D341Med (cell line): ENCODE measurements at regions not wholly inside any gene's neighbourhood (a gene's known extent, or its start where the extent isn't known, plus 50 kb on each side); places are given as distances from the start of the nearest gene placed in this dataset.
"Not testable (repeated sequence)": the region's sequence is repeated elsewhere in the genome, so short reads cannot be mapped to it uniquely, and the experiment has no call there.

Source experiments
- DNase-seq: peaks from one replicate; pipeline ENCODE4 v3.0.0; 2012; ENCODE audit warnings: low spot score

GRCh38 chr2:145380436-145381017 is 860.6 kb upstream of the ZEB2 start:
- no peak for DNase-seq

DNA sequence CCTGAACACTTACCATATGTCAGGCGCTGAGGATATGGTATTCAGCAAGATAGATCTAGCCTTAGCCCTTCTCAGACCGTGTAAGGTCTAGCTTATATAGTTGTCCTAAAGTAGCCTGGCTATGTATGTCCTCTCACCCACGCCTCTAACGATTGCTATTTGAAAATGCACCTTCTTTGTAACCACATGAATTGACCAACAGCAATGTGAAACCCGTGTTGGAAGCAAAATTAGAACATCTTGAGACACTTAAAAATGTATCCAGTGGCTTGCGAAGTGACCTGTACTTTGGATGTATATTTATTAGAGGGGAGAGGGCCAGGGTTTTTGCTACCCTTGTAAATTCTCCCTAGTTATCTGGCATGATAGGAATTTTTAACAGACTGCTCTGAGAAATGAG is 860.0 kb upstream of the ZEB2 start:
- DNase-seq = no peak

- DNase-seq = no peak
Observed at GRCh38 chr2:145374165-145374564, 854.2 kb upstream of the ZEB2 start.

DNA sequence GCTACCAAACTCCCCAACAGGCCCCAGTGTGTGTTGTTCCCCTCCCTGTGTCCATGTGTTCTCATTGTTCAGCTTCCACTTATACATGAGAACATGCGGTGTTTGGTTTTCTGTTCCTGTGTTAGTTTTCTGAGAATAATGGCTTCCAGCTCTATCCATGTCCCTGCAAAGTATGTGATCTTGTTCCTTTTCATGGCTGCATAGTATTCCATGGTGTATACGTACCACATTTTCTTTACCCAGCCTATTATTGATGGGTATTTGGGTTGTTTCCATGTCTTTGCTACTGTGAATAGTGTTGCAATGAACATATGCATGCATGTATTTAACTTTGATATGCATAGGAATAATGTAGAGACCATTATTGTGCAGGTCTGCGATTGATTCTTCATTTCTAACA is 847.4 kb upstream of the ZEB2 start:
- DNase-seq = not testable (repeated sequence)

DNA sequence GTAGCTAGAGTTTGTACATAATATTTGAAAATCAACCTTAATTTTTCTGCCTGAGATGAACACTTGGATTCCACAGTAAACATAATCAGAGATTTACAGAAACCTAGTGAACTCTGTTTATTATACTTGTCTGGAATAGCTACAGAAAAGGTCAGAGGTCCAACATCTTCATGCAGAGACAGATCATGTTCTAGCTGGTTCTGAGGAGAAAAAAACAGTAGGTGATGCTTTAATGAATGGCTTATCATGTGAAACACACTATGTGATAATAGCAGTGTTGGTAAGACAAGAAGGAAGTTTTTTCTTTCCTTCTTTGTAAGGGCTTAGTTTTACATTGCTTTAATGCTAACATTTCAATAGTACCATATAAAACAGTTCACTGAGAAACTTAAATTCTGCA is 846.4 kb upstream of the ZEB2 start:
- no peak for DNase-seq

GRCh38 chr2:145360129-145360790 is 840.3 kb upstream of the ZEB2 start:
- DNase-seq = no peak

GRCh38 chr2:145359561-145359960 is 839.6 kb upstream of the ZEB2 start:
- DNase-seq = no peak

- DNase-seq = no peak
Observed at GRCh38 chr2:145356056-145356455, 836.1 kb upstream of the ZEB2 start.

- DNase-seq = no peak
Observed at GRCh38 chr2:145352484-145352883, 832.6 kb upstream of the ZEB2 start.

DNA sequence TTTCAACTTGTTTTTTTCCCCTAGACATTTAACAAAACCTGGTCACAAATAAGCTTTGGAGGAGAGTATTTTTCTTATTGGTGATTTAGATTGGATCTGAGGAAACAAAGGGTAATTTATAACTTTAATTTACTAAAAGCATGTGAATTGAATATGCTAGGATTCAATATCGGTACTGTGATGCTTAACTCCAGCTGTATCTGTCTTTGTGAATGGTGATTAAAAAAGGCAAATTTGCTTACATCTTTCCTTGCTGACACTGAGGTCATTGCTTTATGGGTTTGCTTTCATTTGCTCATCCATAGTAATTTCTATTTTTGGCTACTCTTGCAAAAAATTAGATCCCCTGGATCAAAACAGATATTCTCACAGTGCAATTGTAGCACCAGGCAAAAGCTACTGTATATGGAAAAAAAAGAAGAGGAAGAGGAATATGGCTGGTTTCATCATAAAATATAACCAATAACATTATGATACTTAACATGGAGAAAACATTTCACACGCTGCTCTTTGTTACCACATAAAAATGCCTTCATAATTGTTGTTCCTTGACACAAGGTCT is 832.0 kb upstream of the ZEB2 start:
- DNase-seq = no peak

GRCh38 chr2:145350011-145350410 is 830.1 kb upstream of the ZEB2 start:
- no peak for DNase-seq

DNA sequence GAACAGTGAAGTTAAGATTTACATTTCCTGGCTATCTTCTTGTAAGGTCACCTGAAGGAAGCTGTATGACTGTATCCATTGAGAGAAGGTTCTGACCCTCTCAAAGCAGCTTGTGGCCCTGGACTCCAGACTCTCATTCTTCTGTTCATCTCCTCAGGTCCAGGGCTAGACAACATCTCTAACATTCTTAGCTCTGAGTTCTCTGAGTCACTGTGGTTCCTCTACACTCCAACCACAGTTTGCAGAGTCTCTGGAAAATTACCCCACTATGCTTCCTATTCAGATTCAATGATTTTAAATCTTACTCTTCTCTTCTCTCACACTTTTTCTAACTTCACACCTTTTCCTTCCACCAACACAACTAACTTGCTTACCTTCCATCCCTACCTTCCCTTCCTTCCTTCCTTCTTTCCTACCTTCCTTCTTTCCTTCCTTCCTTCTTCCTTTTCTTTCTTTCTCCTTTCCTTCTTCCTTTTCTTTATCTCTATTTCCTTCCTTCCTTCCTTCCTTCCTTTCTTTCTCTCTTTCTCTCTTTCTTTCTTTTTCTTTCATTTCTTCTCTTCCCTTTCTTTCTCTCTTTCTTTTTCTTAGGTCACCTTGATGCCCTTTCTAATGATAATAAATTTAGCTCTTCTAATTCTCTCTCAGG is 824.3 kb upstream of the ZEB2 start:
- DNase-seq = no peak

DNA sequence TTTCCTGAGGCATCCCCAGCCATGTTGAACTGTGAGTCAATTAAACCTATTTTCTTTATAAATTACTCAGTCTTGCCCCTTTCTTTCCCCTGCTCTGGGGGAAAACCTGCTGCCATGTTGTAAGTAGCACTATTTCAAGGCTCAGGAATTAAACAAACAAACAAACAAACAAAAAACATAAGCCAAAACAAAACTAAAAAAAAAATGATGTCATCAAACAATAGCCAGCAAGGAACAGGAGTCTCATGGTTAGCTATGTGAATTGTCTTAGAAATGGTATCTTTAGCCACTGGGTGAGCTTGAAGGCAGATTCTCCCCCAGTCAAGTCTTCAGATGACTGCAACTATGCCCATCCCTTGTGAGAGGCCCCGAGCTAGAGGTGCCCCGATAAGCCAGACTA is 823.4 kb upstream of the ZEB2 start:
- DNase-seq = no peak

DNA sequence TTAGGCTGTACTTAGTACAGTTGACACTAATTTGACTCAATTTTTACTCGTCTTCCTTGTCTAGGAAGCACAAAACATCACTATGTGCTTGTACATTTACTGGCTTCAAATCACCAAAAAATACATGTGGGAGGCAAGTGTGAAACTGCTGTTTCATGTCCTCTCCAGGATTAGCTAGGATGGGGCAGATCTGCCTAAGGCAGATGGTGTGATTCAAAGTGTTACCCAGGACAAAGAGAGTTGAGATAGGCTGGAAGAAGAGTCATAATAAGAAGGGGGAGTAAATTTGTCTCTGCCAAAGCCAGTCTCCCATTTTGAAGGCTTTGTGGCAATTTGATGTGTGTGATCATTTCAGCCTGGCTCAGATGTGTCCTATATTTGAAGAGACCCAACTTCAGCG is 821.6 kb upstream of the ZEB2 start:
- DNase-seq = no peak

DNA sequence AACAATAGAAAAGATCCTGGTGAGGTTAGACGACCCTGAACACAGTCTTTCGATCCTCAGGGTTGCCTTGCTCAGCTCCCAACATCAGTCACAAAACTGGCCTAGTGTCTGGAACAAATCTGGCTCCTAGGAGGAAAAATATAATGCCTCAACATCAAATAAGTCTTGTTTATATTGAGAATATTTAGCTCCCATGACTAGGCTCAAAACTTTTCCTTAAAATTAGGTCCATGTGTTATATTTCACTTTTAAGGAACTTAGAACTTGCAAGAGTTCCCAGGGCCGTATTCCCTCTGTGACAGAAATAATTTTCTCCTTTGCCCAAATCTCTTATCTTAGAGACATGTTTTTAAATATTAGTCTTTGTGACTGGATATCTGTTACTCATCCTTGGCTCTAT is 819.7 kb upstream of the ZEB2 start:
- DNase-seq = no peak

DNA sequence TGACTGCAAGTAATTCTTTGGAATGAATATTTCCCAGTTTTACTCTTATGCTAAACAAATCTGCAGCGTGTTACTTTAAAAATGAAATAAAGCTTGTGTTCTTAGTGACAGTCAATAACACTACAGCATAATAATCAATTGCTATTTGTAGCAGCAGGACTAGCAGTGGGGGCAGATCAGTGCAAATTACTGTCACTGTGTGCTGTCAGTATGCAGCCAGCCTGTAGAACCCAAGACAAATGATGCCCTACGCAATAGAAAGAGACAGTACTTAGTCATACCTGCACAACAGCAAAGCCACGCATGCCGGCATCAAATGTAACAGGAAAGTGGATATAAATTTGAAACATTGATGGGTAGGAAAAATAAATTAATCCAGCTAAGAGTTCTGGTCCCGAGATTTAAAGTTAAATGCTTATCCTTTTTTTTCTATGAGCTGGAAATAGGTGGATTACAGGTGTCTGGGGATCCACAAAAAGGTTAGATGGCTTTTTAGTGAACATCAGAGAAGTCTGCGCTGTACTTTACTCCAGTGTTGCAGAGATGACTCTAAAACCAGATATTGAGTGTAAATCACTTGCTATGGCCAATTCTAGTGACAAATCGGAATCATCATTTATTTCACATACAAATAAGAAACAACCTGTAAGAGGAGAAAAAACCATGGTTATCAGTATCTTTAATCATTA is 812.4 kb upstream of the ZEB2 start:
- no peak for DNase-seq

DNA sequence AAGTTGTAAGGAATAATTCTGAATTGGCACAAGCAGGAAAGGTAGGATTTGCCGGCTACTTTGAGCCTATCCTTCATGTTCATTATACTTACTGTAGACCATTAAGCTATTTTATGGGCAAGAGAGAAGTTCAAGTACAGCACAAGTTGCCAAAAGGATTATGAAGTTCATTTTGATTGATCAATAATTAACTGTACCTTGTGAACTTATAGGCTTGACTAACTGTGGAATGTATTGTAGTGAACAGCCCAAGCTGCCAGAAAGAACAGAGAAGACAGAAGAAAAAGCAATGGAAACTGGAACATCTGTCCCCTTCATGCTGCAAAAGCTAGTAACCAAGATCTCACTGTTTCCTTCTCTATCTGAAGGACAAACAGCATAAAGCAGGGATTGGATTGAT is 810.1 kb upstream of the ZEB2 start:
- no peak for DNase-seq

- no peak for DNase-seq
Observed at GRCh38 chr2:145325485-145325884, 805.6 kb upstream of the ZEB2 start.

- DNase-seq = no peak
Observed at GRCh38 chr2:145324748-145325147, 804.8 kb upstream of the ZEB2 start.

DNA sequence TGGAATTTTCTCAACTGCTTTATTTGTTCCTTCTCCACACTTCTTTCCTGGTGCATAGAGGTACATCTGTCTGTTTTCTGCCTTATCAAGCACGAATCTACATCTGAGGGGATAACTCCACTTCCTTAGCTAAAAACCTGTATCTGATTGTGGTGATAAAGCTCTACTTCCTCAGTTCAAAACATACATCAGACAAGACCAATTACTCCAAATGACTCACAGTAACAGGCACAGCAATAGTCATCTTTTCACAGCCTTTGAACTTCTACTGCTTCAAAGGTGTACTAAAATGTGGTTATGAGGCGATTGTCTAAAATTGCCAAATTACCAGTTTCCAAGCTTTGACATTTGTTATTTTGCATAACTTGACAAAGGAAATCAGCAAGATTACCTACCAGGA is 803.6 kb upstream of the ZEB2 start:
- no peak for DNase-seq

GRCh38 chr2:145321344-145321743 is 801.4 kb upstream of the ZEB2 start:
- no peak for DNase-seq

DNA sequence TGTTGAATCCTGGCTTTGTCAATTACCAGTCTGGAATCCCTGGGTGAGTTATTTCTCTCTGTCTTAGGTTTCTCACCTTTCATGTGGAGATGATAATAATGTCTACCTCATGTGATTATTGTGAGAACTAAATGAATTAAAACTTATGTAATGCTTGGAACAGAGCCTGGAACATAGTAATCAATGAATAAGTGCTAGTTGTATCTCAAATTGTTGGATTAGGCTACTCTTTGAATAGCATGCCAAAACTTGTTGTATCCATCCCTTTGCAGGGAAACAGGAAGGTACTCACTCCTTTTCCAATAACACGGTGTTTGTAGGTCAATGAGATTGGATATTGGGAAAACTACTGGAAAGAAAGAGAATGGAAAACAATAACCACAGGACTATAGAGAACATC is 796.6 kb upstream of the ZEB2 start:
- DNase-seq = no peak

DNA sequence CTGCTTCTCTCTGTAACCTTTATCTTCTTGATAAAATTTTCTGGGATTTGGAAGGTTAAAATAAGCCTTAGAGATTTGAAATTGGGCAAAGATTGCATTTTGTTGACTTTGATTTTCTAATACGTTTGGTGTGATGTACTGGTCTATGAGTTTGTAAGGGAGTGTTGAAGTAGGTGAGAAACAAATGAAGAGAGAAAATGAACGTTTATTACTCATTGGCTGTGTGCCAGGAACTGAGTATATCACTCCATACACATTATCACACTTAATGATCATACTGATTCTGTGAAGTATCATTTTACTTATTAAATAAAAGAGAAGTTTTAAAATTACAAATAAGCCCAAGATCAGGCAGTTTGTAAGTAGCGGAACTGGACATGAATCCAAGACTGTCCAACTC is 795.1 kb upstream of the ZEB2 start:
- DNase-seq = no peak
